NCI-H1417 (cell line): ENCODE measurements at regions not wholly inside any gene's neighbourhood (a gene's known extent, or its start where the extent isn't known, plus 50 kb on each side); places are given as distances from the start of the nearest gene placed in this dataset.

ENCODE experiments used
- DNase-seq, 3 experiments: peaks; one replicate each; lab custom pipeline; 2025; lab: John Stamatoyannopoulos, UW

- no peak for DNase-seq
Measured at GRCh38 chr12:40557980-40558379, 134.3 kb upstream of the CNTN1 start.

- DNase-seq = no peak
Measured at GRCh38 chr12:40559865-40560264, 132.4 kb upstream of the CNTN1 start.

- DNase-seq = no peak
Measured at GRCh38 chr12:40560848-40561247, 131.4 kb upstream of the CNTN1 start.

- DNase-seq = no peak
Measured at GRCh38 chr12:40561395-40561966, 130.8 kb upstream of the CNTN1 start.

- DNase-seq = peak in 2 of 3 experiments; percentile 87 to 98
Measured at GRCh38 chr12:40565029-40565633, 127.1 kb upstream of the CNTN1 start.

GRCh38 chr12:40566271-40566670 is 126.0 kb upstream of the CNTN1 start:
- DNase-seq = peak in 2 of 3 experiments; percentile 33 to 76

GRCh38 chr12:40569626-40570179 is 122.5 kb upstream of the CNTN1 start:
- no peak for DNase-seq

- no peak for DNase-seq
Measured at GRCh38 chr12:40573024-40573423, 119.2 kb upstream of the CNTN1 start.

- no peak for DNase-seq
Measured at GRCh38 chr12:40575987-40576386, 116.3 kb upstream of the CNTN1 start.

GRCh38 chr12:40577834-40578233 is 114.4 kb upstream of the CNTN1 start:
- DNase-seq = no peak

- DNase-seq = no peak
Measured at GRCh38 chr12:40579687-40580086, 112.6 kb upstream of the CNTN1 start.

GRCh38 chr12:40580346-40580745 is 111.9 kb upstream of the CNTN1 start:
- DNase-seq = no peak

- no peak for DNase-seq
Measured at GRCh38 chr12:40581889-40582288, 110.3 kb upstream of the CNTN1 start.

- DNase-seq = no peak
Measured at GRCh38 chr12:40583743-40584142, 108.5 kb upstream of the CNTN1 start.

GRCh38 chr12:40584763-40585162 is 107.5 kb upstream of the CNTN1 start:
- DNase-seq = no peak

- no peak for DNase-seq
Measured at GRCh38 chr12:40586823-40587222, 105.4 kb upstream of the CNTN1 start.

- DNase-seq = peak in 1 of 3 experiments; percentile 12
Measured at GRCh38 chr12:40587421-40587820, 104.8 kb upstream of the CNTN1 start.

GRCh38 chr12:40587970-40588369 is 104.3 kb upstream of the CNTN1 start:
- no peak for DNase-seq

- no peak for DNase-seq
Measured at GRCh38 chr12:40597133-40597532, 95.1 kb upstream of the CNTN1 start.

- DNase-seq = no peak
Measured at GRCh38 chr12:40598073-40598472, 94.2 kb upstream of the CNTN1 start.

GRCh38 chr12:40602562-40602961 is 89.7 kb upstream of the CNTN1 start:
- no peak for DNase-seq

- no peak for DNase-seq
Measured at GRCh38 chr12:40614923-40615322, 77.3 kb upstream of the CNTN1 start.

- DNase-seq = no peak
Measured at GRCh38 chr12:40615590-40615989, 76.6 kb upstream of the CNTN1 start.

GRCh38 chr12:40616383-40616915 is 75.8 kb upstream of the CNTN1 start:
- DNase-seq = no peak
